ENCODE measurements at regions not wholly inside any gene's neighbourhood (a gene's known extent, or its start where the extent isn't known, plus 50 kb on each side); places are given as distances from the start of the nearest gene placed in this dataset.
"Not testable (repeated sequence)": the region's sequence is repeated elsewhere in the genome, so short reads cannot be mapped to it uniquely, and the experiment has no call there.

GRCh38 chr10:21347785-21348170 lies 177.7 kb downstream of the SKIDA1 start:
- Histone ChIP-seq H3K4me3 (no peak overlapping the region), H3K9me3 (no peaks in the 10 kb centered on the region), H3K27ac (no peak overlapping the region), H3K36me3 (no peaks in the 10 kb centered on the region), H3K4me1 (replicated peaks) (no peaks in the 10 kb centered on the region), H3K27me3 (replicated peaks; ENCODE audit: insufficient read depth) (no peaks in the 10 kb centered on the region)
- DNase-seq (ENCODE audit: low spot score), result no peak
- intact Hi-C loops (cut with DNase I), result no loop called here
- 92% methylated on average over 2 of the region's 2 CpGs for WGBS
- TF ChIP-seq POLR2AphosphoS5 (IDR thresholded peaks at IDR 0.05) (no peak), POLR2A (IDR thresholded peaks at IDR 0.05) (no peak)
- TF ChIP-seq, protein P1, sequence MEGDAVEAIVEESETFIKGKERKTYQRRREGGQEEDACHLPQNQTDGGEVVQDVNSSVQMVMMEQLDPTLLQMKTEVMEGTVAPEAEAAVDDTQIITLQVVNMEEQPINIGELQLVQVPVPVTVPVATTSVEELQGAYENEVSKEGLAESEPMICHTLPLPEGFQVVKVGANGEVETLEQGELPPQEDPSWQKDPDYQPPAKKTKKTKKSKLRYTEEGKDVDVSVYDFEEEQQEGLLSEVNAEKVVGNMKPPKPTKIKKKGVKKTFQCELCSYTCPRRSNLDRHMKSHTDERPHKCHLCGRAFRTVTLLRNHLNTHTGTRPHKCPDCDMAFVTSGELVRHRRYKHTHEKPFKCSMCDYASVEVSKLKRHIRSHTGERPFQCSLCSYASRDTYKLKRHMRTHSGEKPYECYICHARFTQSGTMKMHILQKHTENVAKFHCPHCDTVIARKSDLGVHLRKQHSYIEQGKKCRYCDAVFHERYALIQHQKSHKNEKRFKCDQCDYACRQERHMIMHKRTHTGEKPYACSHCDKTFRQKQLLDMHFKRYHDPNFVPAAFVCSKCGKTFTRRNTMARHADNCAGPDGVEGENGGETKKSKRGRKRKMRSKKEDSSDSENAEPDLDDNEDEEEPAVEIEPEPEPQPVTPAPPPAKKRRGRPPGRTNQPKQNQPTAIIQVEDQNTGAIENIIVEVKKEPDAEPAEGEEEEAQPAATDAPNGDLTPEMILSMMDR (IDR thresholded peaks at IDR 0.05), result no peak

GRCh38 chr10:21347043-21347784 lies 178.3 kb downstream of the SKIDA1 start:
- H3K9me3 ChIP-seq, result no peaks in the 10 kb centered on the region
- H3K27ac ChIP-seq, result no peak overlapping the region
- intact Hi-C loops (cut with DNase I), result no loop called here
- TF ChIP-seq POLR2A (IDR thresholded peaks at IDR 0.05), result no peak
- TF ChIP-seq POLR2AphosphoS5 (IDR thresholded peaks at IDR 0.05), result no peak
- TF ChIP-seq, protein P1 (IDR thresholded peaks at IDR 0.05), result no peak
- H3K27me3 ChIP-seq (replicated peaks; ENCODE audit: insufficient read depth), result no peaks in the 10 kb centered on the region
- no peaks in the 10 kb centered on the region for H3K36me3 ChIP-seq
- DNase-seq (ENCODE audit: low spot score), result no peak
- 93% methylated on average over 7 of the region's 7 CpGs for WGBS
- H3K4me3 ChIP-seq, result no peak overlapping the region
- no peaks in the 10 kb centered on the region for H3K4me1 ChIP-seq (replicated peaks)

DNA sequence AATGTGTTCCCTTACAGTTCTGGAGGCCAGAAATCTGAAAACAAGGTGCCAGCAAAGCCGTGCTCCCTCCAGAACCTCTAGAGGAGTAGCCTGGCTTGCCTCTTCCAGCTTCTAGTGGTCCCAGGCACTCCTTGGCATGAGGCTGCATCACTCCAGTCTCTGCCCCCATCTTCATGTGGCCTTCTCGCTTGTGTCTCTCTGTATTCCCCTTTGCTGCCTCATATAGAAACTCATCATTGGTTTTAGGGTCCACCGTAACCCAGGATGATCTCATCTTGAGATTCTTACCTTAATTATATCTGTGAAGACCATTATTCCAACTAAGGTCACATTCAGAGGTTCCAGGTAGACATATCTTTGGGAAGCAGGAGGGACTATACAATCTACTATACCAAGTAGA lies 182.4 kb downstream of the SKIDA1 start:
- no peak for TF ChIP-seq POLR2A (IDR thresholded peaks at IDR 0.05)
- TF ChIP-seq, protein P1 (IDR thresholded peaks at IDR 0.05), result no peak
- TF ChIP-seq POLR2AphosphoS5 (IDR thresholded peaks at IDR 0.05), result no peak
- no peaks in the 10 kb centered on the region for H3K36me3 ChIP-seq
- 94% methylated on average over 3 of the region's 3 CpGs for WGBS
- no peaks in the 10 kb centered on the region for H3K4me1 ChIP-seq (replicated peaks)
- H3K9me3 ChIP-seq, result no peaks in the 10 kb centered on the region
- no peaks in the 10 kb centered on the region for H3K27me3 ChIP-seq (replicated peaks; ENCODE audit: insufficient read depth)
- intact Hi-C loops (cut with DNase I), result no loop called here
- no peak for DNase-seq (ENCODE audit: low spot score)
- H3K27ac ChIP-seq, result no peak overlapping the region
- H3K4me3 ChIP-seq, result no peak overlapping the region

- H3K4me3 ChIP-seq; H3K27ac ChIP-seq; H3K4me1 ChIP-seq (replicated peaks); intact Hi-C loops (cut with DNase I); DNase-seq (ENCODE audit: low spot score); H3K9me3 ChIP-seq; H3K36me3 ChIP-seq; H3K27me3 ChIP-seq (replicated peaks; ENCODE audit: insufficient read depth): not testable (repeated sequence)
- 82% methylated on average over 1 of the region's 1 CpG for WGBS
Observed at GRCh38 chr10:21342499-21342898, 183.0 kb downstream of the SKIDA1 start.

GRCh38 chr10:21340331-21340730 lies 185.2 kb downstream of the SKIDA1 start:
- Histone ChIP-seq H3K27me3 (replicated peaks; ENCODE audit: insufficient read depth) (no peaks in the 10 kb centered on the region), H3K27ac (no peak overlapping the region), H3K36me3 (no peaks in the 10 kb centered on the region), H3K4me3 (no peak overlapping the region), H3K9me3 (no peaks in the 10 kb centered on the region), H3K4me1 (replicated peaks) (no peaks in the 10 kb centered on the region)
- no peak for DNase-seq (ENCODE audit: low spot score)
- 76% methylated on average over 3 of the region's 3 CpGs for WGBS
- TF ChIP-seq, protein P1 (IDR thresholded peaks at IDR 0.05), result no peak
- TF ChIP-seq POLR2A (IDR thresholded peaks at IDR 0.05) (no peak), POLR2AphosphoS5 (IDR thresholded peaks at IDR 0.05) (no peak)
- intact Hi-C loops (cut with DNase I), result no loop called here
